ENCODE measurements at regions not wholly inside any gene's neighbourhood (a gene's known extent, or its start where the extent isn't known, plus 50 kb on each side); places are given as distances from the start of the nearest gene placed in this dataset.

DNA sequence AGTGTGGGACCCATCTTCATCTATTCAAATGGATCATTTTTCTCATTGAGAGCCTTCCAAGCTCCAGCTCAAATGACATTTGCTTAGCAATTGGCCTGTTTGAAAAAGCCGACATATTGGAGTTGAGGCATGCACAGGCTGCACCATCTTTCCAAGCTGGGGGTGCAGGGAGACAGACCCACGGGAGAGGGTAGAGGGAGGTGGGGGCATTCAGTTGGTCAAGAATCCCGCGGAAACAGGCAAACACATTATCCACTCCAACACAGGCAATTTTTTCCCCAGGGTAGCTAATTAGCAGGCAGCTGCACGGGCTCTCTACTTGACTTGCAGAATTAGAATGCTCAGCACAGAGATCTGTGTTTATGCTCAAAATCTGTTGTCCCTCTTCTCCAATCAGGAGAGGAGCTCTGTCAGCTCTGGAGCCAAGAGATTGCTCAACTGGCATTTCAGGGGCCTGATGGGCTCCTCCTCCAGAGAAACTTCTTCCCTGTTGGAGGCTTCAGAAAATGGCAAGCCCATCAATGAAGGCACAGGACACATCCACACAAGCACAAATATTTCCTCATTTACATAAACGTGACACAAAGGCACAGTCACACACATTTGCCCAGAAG is 267.8 kb downstream of the FOXD2 start:
- TF ChIP-seq, protein P1, sequence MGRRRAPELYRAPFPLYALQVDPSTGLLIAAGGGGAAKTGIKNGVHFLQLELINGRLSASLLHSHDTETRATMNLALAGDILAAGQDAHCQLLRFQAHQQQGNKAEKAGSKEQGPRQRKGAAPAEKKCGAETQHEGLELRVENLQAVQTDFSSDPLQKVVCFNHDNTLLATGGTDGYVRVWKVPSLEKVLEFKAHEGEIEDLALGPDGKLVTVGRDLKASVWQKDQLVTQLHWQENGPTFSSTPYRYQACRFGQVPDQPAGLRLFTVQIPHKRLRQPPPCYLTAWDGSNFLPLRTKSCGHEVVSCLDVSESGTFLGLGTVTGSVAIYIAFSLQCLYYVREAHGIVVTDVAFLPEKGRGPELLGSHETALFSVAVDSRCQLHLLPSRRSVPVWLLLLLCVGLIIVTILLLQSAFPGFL (CRISPR knock-in tag; IDR thresholded peaks at IDR 0.05; ENCODE audit: borderline replicate concordance): no peak
- no peak for TF ChIP-seq JUN (CRISPR knock-in tag; IDR thresholded peaks at IDR 0.05)
- TF ChIP-seq, protein P2, sequence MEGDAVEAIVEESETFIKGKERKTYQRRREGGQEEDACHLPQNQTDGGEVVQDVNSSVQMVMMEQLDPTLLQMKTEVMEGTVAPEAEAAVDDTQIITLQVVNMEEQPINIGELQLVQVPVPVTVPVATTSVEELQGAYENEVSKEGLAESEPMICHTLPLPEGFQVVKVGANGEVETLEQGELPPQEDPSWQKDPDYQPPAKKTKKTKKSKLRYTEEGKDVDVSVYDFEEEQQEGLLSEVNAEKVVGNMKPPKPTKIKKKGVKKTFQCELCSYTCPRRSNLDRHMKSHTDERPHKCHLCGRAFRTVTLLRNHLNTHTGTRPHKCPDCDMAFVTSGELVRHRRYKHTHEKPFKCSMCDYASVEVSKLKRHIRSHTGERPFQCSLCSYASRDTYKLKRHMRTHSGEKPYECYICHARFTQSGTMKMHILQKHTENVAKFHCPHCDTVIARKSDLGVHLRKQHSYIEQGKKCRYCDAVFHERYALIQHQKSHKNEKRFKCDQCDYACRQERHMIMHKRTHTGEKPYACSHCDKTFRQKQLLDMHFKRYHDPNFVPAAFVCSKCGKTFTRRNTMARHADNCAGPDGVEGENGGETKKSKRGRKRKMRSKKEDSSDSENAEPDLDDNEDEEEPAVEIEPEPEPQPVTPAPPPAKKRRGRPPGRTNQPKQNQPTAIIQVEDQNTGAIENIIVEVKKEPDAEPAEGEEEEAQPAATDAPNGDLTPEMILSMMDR (IDR thresholded peaks at IDR 0.05): no peak
- TF ChIP-seq ZNF138 (CRISPR knock-in tag; conservative IDR thresholded peaks at IDR 0.05): no peak
- TF ChIP-seq NR3C1 (CRISPR knock-in tag; conservative IDR thresholded peaks at IDR 0.05; ENCODE audit: low read depth): no peak
- TF ChIP-seq NR2C2 (CRISPR knock-in tag; IDR thresholded peaks at IDR 0.05): no peak
- TF ChIP-seq SMAD3 (CRISPR knock-in tag; IDR thresholded peaks at IDR 0.05; ENCODE audit: borderline replicate concordance): no peak
- TF ChIP-seq, protein P3, sequence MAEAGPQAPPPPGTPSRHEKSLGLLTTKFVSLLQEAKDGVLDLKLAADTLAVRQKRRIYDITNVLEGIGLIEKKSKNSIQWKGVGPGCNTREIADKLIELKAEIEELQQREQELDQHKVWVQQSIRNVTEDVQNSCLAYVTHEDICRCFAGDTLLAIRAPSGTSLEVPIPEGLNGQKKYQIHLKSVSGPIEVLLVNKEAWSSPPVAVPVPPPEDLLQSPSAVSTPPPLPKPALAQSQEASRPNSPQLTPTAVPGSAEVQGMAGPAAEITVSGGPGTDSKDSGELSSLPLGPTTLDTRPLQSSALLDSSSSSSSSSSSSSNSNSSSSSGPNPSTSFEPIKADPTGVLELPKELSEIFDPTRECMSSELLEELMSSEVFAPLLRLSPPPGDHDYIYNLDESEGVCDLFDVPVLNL (CRISPR knock-in tag; IDR thresholded peaks at IDR 0.05; ENCODE audit: borderline replicate concordance, low read depth): no peak
- TF ChIP-seq, protein P4, sequence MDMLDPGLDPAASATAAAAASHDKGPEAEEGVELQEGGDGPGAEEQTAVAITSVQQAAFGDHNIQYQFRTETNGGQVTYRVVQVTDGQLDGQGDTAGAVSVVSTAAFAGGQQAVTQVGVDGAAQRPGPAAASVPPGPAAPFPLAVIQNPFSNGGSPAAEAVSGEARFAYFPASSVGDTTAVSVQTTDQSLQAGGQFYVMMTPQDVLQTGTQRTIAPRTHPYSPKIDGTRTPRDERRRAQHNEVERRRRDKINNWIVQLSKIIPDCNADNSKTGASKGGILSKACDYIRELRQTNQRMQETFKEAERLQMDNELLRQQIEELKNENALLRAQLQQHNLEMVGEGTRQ (CRISPR knock-in tag; IDR thresholded peaks at IDR 0.05): no peak
- TF ChIP-seq TCF7 (CRISPR knock-in tag; IDR thresholded peaks at IDR 0.05; ENCODE audit: low read depth): no peak
- TF ChIP-seq, protein P5, sequence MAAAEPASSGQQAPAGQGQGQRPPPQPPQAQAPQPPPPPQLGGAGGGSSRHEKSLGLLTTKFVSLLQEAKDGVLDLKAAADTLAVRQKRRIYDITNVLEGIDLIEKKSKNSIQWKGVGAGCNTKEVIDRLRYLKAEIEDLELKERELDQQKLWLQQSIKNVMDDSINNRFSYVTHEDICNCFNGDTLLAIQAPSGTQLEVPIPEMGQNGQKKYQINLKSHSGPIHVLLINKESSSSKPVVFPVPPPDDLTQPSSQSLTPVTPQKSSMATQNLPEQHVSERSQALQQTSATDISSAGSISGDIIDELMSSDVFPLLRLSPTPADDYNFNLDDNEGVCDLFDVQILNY (CRISPR knock-in tag; IDR thresholded peaks at IDR 0.05): no peak
- TF ChIP-seq, protein P6, sequence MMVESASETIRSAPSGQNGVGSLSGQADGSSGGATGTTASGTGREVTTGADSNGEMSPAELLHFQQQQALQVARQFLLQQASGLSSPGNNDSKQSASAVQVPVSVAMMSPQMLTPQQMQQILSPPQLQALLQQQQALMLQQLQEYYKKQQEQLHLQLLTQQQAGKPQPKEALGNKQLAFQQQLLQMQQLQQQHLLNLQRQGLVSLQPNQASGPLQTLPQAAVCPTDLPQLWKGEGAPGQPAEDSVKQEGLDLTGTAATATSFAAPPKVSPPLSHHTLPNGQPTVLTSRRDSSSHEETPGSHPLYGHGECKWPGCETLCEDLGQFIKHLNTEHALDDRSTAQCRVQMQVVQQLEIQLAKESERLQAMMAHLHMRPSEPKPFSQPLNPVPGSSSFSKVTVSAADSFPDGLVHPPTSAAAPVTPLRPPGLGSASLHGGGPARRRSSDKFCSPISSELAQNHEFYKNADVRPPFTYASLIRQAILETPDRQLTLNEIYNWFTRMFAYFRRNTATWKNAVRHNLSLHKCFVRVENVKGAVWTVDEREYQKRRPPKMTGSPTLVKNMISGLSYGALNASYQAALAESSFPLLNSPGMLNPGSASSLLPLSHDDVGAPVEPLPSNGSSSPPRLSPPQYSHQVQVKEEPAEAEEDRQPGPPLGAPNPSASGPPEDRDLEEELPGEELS (CRISPR knock-in tag; IDR thresholded peaks at IDR 0.05): no peak
- no peak for TF ChIP-seq IRF2 (CRISPR knock-in tag; IDR thresholded peaks at IDR 0.05; ENCODE audit: borderline replicate concordance, low read depth)

All from WTC11 (cell line).